ENCODE measurements at regions not wholly inside any gene's neighbourhood (a gene's known extent, or its start where the extent isn't known, plus 50 kb on each side); places are given as distances from the start of the nearest gene placed in this dataset.

DNA sequence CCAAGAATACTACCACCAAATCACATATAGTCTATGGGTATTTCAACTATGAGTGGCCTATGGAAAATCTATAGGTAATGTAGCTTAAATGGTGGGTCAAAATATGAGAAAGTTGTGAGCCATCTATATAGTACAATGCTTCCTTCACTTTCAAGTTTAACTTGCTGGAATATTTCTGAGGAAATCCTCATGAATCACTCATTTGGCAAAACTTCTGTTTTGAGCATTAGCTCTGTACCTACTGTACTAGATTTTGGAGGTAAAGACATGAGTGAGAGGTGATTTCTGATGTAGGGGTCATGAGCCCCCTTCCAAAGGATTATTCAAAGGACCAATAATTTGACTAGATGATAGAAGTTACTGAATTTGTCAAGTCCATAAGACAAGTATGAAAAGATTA, 80.6 kb upstream of the DAB2 start:
- no peak for DNase-seq
- Histone ChIP-seq H3K79me2 (ENCODE audit: low read length) (no peaks in the 10 kb centered on the region), H3K27me3 (replicated peaks; ENCODE audit: insufficient read depth, low read length) (no peaks in the 10 kb centered on the region), H3K9ac (ENCODE audit: low read length) (no peak overlapping the region), H3K27ac (ENCODE audit: low read length) (no peak overlapping the region), H3K9me2 (replicated peaks; ENCODE audit: insufficient read depth, low read length) (no peaks in the 10 kb centered on the region), H3K4me1 (ENCODE audit: low read length) (peaks cover 9% of the 10 kb centered on the region; the same call in 1 of the 2 replicates), H3K4me2 (ENCODE audit: low read depth, low read length) (no peak overlapping the region), H4K20me1 (ENCODE audit: insufficient read depth, low read length) (no peaks in the 10 kb centered on the region), H3K9me3 (replicated peaks; ENCODE audit: insufficient read depth, low read length) (no peaks in the 10 kb centered on the region), H3K36me3 (replicated peaks; ENCODE audit: insufficient read depth, low read length) (no peaks in the 10 kb centered on the region), H3K4me3 (ENCODE audit: low read length) (no peak overlapping the region), H2AFZ (ENCODE audit: low read length) (no peak overlapping the region), H3F3A (ENCODE audit: insufficient read depth, low read length) (no peaks in the 10 kb centered on the region)
- TF ChIP-seq EZH2phosphoT487 (IDR thresholded peaks at IDR 0.05; ENCODE audit: low read length) (no peak), EZH2 (optimal IDR thresholded peaks at IDR 0.05; ENCODE audit: low read depth, low read length) (no peak)
- TF ChIP-seq, protein P1, sequence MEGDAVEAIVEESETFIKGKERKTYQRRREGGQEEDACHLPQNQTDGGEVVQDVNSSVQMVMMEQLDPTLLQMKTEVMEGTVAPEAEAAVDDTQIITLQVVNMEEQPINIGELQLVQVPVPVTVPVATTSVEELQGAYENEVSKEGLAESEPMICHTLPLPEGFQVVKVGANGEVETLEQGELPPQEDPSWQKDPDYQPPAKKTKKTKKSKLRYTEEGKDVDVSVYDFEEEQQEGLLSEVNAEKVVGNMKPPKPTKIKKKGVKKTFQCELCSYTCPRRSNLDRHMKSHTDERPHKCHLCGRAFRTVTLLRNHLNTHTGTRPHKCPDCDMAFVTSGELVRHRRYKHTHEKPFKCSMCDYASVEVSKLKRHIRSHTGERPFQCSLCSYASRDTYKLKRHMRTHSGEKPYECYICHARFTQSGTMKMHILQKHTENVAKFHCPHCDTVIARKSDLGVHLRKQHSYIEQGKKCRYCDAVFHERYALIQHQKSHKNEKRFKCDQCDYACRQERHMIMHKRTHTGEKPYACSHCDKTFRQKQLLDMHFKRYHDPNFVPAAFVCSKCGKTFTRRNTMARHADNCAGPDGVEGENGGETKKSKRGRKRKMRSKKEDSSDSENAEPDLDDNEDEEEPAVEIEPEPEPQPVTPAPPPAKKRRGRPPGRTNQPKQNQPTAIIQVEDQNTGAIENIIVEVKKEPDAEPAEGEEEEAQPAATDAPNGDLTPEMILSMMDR (IDR thresholded peaks at IDR 0.05; ENCODE audit: low read length) = no peak

DNA sequence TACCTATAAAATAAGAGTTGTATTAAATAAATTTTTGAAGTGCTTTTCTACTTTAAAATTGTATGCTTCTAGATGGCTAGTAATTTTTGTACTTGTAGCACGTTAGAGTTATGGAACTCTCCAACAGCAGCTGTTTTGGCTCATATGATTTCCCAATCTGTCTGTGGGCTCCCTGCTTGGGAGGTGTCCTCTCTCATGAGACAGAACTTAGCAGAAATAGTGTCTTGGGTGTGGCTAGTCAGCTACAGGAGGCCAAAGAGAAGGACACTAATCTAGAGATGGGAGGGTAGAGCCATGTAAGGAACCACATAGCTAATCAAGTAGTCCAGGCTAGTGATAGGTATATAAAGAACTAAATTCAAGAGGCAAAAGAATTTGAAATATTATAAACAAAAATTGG, 78.4 kb upstream of the DAB2 start:
- Histone ChIP-seq H3K4me2 (ENCODE audit: low read depth, low read length) (no peak overlapping the region), H3K36me3 (replicated peaks; ENCODE audit: insufficient read depth, low read length) (no peaks in the 10 kb centered on the region), H3K9me2 (replicated peaks; ENCODE audit: insufficient read depth, low read length) (no peaks in the 10 kb centered on the region), H3K27me3 (replicated peaks; ENCODE audit: insufficient read depth, low read length) (no peaks in the 10 kb centered on the region), H3K27ac (ENCODE audit: low read length) (no peak overlapping the region), H3K79me2 (ENCODE audit: low read length) (no peaks in the 10 kb centered on the region), H3K9ac (ENCODE audit: low read length) (no peak overlapping the region), H3K4me1 (ENCODE audit: low read length) (peaks cover 9% of the 10 kb centered on the region; the same call in 1 of the 2 replicates), H2AFZ (ENCODE audit: low read length) (no peak overlapping the region), H3F3A (ENCODE audit: insufficient read depth, low read length) (no peaks in the 10 kb centered on the region), H3K9me3 (replicated peaks; ENCODE audit: insufficient read depth, low read length) (no peaks in the 10 kb centered on the region), H4K20me1 (ENCODE audit: insufficient read depth, low read length) (no peaks in the 10 kb centered on the region), H3K4me3 (ENCODE audit: low read length) (no peak overlapping the region)
- TF ChIP-seq EZH2 (optimal IDR thresholded peaks at IDR 0.05; ENCODE audit: low read depth, low read length) = no peak
- TF ChIP-seq, protein P1 (IDR thresholded peaks at IDR 0.05; ENCODE audit: low read length) = no peak
- DNase-seq = no peak

DNA sequence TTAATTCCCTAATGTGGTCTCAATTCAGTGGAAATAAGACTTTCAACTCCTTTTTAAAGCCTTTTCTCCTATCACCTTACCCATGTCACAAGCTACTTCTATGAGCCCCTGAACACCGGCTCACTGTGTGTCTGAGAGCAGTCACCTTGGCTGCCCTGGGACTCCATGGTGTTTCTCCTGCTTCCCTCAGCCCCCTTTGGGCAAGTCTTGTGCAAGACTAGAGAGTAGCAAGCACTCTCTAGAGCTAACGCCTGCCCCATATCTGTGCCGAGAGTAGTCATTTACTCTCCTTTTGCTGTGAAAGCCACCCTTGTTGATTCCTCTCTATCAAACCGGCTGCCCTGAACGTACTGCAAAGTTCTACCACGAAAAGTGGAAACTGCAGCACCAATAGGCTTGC, 77.9 kb upstream of the DAB2 start:
- H3K27ac ChIP-seq (ENCODE audit: low read length) = no peak overlapping the region
- H4K20me1 ChIP-seq (ENCODE audit: insufficient read depth, low read length) = no peaks in the 10 kb centered on the region
- no peak overlapping the region for H2AFZ ChIP-seq (ENCODE audit: low read length)
- H3K27me3 ChIP-seq (replicated peaks; ENCODE audit: insufficient read depth, low read length) = no peaks in the 10 kb centered on the region
- H3K4me1 ChIP-seq (ENCODE audit: low read length) = peaks cover 9% of the 10 kb centered on the region; the same call in 1 of the 2 replicates
- H3K4me3 ChIP-seq (ENCODE audit: low read length) = no peak overlapping the region
- no peaks in the 10 kb centered on the region for H3K9me2 ChIP-seq (replicated peaks; ENCODE audit: insufficient read depth, low read length)
- H3K9ac ChIP-seq (ENCODE audit: low read length) = no peak overlapping the region
- no peak for DNase-seq
- no peak overlapping the region for H3K4me2 ChIP-seq (ENCODE audit: low read depth, low read length)
- H3F3A ChIP-seq (ENCODE audit: insufficient read depth, low read length) = no peaks in the 10 kb centered on the region
- TF ChIP-seq EZH2 (optimal IDR thresholded peaks at IDR 0.05; ENCODE audit: low read depth, low read length) = no peak
- TF ChIP-seq, protein P1 (IDR thresholded peaks at IDR 0.05; ENCODE audit: low read length) = no peak
- no peak for TF ChIP-seq EZH2phosphoT487 (IDR thresholded peaks at IDR 0.05; ENCODE audit: low read length)
- no peaks in the 10 kb centered on the region for H3K36me3 ChIP-seq (replicated peaks; ENCODE audit: insufficient read depth, low read length)
- H3K79me2 ChIP-seq (ENCODE audit: low read length) = no peaks in the 10 kb centered on the region
- H3K9me3 ChIP-seq (replicated peaks; ENCODE audit: insufficient read depth, low read length) = no peaks in the 10 kb centered on the region

All from MM.1S (cell line).